ENCODE measurements at regions not wholly inside any gene's neighbourhood (a gene's known extent, or its start where the extent isn't known, plus 50 kb on each side); places are given as distances from the start of the nearest gene placed in this dataset.

DNA sequence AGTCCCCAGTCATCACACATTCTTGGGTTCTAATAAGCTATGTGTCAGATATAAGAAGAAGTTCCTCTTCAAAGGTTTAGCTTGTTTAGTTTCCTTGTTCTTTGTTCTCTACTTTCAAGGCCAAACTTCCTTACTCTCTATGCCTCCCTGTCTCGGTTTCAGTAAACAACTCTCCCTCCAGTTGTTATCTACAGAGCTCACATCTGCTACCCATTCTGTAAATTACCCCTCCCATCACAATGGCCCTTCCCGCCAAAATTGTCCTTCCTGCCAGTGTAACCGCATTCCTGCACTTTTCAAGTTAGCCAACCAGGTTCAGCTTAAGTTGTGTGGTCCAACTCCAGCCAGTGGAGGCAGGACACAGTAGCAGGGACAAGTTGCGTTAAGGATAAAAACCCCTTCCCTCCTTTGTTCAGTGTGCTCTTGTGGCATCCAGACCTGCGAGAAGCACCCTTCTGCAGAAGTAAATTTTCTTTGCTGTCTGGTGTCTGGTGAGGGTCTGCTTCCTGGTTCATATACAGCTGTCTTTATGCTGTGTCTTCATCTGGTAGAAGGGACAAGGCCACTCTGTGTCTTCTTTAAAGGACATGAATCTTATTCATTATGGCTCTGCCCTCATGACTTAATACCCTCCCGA, 342.1 kb upstream of the GRM7 start:
- Mint-ChIP-seq H3K27me3 (ENCODE audit: low read depth) (no peaks in the 10 kb centered on the region), H3K36me3 (ENCODE audit: low read depth) (peaks cover 7% of the 10 kb centered on the region), H3K9me3 (peaks cover 10% of the 10 kb centered on the region), H3K4me1 (no peaks in the 10 kb centered on the region), H3K4me3 (no peak overlapping the region), H3K27ac (ENCODE audit: unreplicated experiment) (peak overlapping the region; percentile 14)
- no peak for DNase-seq (ENCODE audit: low read depth, low spot score)
- TF ChIP-seq, protein P1, sequence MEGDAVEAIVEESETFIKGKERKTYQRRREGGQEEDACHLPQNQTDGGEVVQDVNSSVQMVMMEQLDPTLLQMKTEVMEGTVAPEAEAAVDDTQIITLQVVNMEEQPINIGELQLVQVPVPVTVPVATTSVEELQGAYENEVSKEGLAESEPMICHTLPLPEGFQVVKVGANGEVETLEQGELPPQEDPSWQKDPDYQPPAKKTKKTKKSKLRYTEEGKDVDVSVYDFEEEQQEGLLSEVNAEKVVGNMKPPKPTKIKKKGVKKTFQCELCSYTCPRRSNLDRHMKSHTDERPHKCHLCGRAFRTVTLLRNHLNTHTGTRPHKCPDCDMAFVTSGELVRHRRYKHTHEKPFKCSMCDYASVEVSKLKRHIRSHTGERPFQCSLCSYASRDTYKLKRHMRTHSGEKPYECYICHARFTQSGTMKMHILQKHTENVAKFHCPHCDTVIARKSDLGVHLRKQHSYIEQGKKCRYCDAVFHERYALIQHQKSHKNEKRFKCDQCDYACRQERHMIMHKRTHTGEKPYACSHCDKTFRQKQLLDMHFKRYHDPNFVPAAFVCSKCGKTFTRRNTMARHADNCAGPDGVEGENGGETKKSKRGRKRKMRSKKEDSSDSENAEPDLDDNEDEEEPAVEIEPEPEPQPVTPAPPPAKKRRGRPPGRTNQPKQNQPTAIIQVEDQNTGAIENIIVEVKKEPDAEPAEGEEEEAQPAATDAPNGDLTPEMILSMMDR (conservative IDR thresholded peaks at IDR 0.05) = no peak

DNA sequence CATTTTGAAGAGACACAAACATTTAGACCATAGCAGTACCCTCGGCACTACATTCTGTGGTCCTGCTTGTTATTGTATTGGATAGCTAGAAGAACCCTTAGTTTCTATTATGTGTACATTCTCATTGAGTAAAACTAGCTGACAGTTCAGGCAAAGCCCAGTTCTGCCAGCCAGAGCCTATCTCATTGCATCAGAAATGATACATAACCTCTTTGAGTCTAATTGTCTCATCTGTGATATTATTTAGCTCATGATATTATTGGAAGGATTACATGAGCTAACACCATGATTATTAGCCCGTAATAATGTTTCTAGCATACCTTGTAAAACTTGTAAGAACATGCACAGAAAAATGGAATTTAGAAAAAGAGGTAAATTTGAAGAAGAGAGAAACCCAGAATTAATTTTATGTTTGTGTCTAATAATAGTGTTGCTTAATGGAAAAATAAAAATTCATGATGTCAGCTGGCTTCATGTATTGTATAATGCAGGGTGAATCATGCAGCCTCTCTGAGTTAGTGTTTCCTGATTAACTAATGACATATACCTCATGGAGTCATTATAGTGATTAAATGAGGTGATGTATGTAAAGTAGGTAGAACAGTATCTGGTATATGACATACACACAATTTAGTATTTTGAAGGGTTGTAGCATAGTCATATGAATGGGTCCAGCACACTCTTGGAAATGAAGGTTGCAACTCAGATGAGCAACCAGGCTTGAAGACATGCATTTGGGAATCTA, 339.4 kb upstream of the GRM7 start:
- Mint-ChIP-seq H3K9me3 (peaks cover 4% of the 10 kb centered on the region), H3K36me3 (ENCODE audit: low read depth) (peaks cover 3% of the 10 kb centered on the region), H3K27ac (ENCODE audit: unreplicated experiment) (no peak overlapping the region), H3K4me3 (no peak overlapping the region), H3K4me1 (no peaks in the 10 kb centered on the region), H3K27me3 (ENCODE audit: low read depth) (no peaks in the 10 kb centered on the region)
- TF ChIP-seq, protein P1 (conservative IDR thresholded peaks at IDR 0.05) = no peak
- no peak for DNase-seq (ENCODE audit: low read depth, low spot score)

DNA sequence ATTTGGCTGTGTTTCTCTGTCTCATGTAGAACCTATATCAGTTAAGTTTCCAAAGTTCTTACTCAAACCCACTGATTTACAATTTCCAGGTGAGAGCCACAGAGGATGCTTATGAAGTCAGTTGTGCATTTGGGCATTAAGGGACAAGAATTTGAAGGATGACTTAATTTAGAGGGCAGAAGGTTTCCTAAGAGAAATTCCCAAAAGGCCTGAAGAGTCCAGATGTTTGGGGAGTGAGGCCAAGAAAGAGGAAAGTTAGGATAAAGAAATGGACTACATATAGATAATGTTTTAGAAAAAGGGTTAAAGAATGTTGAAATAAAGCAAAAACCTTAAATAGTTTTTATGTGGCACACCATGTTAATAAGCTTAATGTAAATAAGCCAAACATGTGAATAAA, 338.7 kb upstream of the GRM7 start:
- Mint-ChIP-seq H3K36me3 (ENCODE audit: low read depth) (peaks cover 3% of the 10 kb centered on the region), H3K4me3 (no peak overlapping the region), H3K4me1 (no peaks in the 10 kb centered on the region), H3K9me3 (peaks cover 4% of the 10 kb centered on the region), H3K27ac (ENCODE audit: unreplicated experiment) (no peak overlapping the region), H3K27me3 (ENCODE audit: low read depth) (no peaks in the 10 kb centered on the region)
- TF ChIP-seq, protein P1 (conservative IDR thresholded peaks at IDR 0.05) = no peak
- DNase-seq (ENCODE audit: low read depth, low spot score) = no peak

DNA sequence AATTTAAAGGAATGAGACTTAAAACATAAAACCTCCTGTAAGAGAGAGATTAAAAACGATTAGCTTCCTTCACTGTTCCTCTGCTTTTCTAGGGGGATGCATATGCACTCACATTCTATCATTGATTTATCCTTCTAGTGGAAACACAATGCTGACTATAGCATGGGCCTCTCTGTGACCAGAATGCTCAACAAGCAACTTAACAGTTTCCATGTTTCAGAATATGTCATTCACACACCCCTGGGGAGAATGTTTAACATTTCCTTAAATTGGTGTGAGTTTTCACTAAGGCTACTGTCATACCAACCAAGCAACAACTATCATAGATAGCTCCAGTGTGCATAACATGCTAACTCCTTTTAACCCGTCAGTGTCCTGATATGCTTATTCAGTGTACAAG, 337.9 kb upstream of the GRM7 start:
- H3K4me1 Mint-ChIP-seq = no peaks in the 10 kb centered on the region
- peaks cover 4% of the 10 kb centered on the region for H3K9me3 Mint-ChIP-seq
- H3K36me3 Mint-ChIP-seq (ENCODE audit: low read depth) = peaks cover 3% of the 10 kb centered on the region
- no peak for DNase-seq (ENCODE audit: low read depth, low spot score)
- H3K4me3 Mint-ChIP-seq = no peak overlapping the region
- no peaks in the 10 kb centered on the region for H3K27me3 Mint-ChIP-seq (ENCODE audit: low read depth)
- TF ChIP-seq, protein P1 (conservative IDR thresholded peaks at IDR 0.05) = no peak
- H3K27ac Mint-ChIP-seq (ENCODE audit: unreplicated experiment) = no peak overlapping the region

DNA sequence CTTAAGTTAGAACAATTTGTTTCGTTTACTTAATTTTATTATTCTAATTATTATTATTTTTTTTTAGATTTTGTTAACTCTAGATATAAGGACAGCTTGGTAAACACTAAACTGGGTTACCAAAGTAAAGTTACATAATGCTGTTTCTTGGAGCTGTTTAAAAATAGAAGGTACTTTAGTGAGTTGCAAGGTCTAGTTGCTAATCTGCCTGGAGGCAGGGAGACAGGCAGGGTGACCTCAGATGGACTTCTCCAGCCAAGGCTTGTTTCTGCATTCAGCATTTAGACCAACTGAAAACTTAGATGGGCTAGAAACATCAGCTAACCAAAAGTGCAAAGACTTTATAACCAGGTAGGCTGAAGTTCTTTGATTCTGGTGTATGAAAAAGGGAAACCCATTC, 336.4 kb upstream of the GRM7 start:
- Mint-ChIP-seq H3K4me1 (no peaks in the 10 kb centered on the region), H3K27ac (ENCODE audit: unreplicated experiment) (no peak overlapping the region), H3K36me3 (ENCODE audit: low read depth) (no peaks in the 10 kb centered on the region), H3K9me3 (peaks cover 4% of the 10 kb centered on the region), H3K27me3 (ENCODE audit: low read depth) (no peaks in the 10 kb centered on the region), H3K4me3 (no peak overlapping the region)
- TF ChIP-seq, protein P1 (conservative IDR thresholded peaks at IDR 0.05) = no peak
- no peak for DNase-seq (ENCODE audit: low read depth, low spot score)

Data from neural crest cell (in vitro differentiated cells).